Esophagus muscularis mucosa (tissue), 4 donors: ENCODE measurements at regions not wholly inside any gene's neighbourhood (a gene's known extent, or its start where the extent isn't known, plus 50 kb on each side); places are given as distances from the start of the nearest gene placed in this dataset.
A peak's percentile ranks its signal among the peaks of the same experiment; 100 is the strongest.
"Not testable (repeated sequence)": the region's sequence is repeated elsewhere in the genome, so short reads cannot be mapped to it uniquely, and the experiment has no call there.

Source experiments
- DNase-seq: peaks from one replicate; pipeline ENCODE4 v3.0.0-alpha.2; 2017; ENCODE audit errors: extremely low spot score
- H3K27ac ChIP-seq, 4 donors: fragments of 200-600 bp; sonication (generic); replicated peaks in 1 of 4; 1 replicate in 3 of 4; 2 replicates in 1 of 4; pipeline ENCODE4 v1.5.1; 2016 to 2019; ENCODE audit warnings: mild to moderate bottlenecking in 1 of 4
- H3K27me3 ChIP-seq, 4 donors: fragments of 200-600 bp; sonication (generic); one replicate each; pipeline versions ENCODE4 v1.5.1 to v1.6.0; 2016 to 2019
- H3K36me3 ChIP-seq, 4 donors: fragments of 200-600 bp; sonication (generic); one replicate each; pipeline ENCODE4 v1.5.1; 2016 to 2019
- H3K4me1 ChIP-seq, 4 donors: fragments of 200-600 bp; sonication (generic); one replicate each; pipeline ENCODE4 v1.5.1; 2016 to 2019
- H3K4me3 ChIP-seq, 4 donors: fragments of 200-600 bp; sonication (generic); 1 replicate in 2 of 4; 2 replicates in 2 of 4; pipeline ENCODE4 v1.5.1; 2016 to 2019; ENCODE audit warnings: mild to moderate bottlenecking in 4 of 4, moderate library complexity in 1 of 4
- H3K9me3 ChIP-seq, 4 donors: fragments of 200-600 bp; sonication (generic); 1 replicate in 3 of 4; 2 replicates in 1 of 4; pipeline ENCODE4 v1.5.1; 2016 to 2019
- CTCF ChIP-seq, 3 experiments: fragments of 200-600 bp in 2 of 3; fragments of 450-650 bp in 1 of 3; sonication (generic) in 2 of 3; IDR thresholded peaks; one replicate each; pipeline ENCODE4 v1.5.1; 2017 to 2019; ENCODE audit warnings: antibody characterized with exemption in 3 of 3, mild to moderate bottlenecking in 2 of 3, moderate library complexity in 1 of 3
- EP300 ChIP-seq: sonication (generic); formaldehyde crosslinking; IDR thresholded peaks from one replicate; pipeline ENCODE4 v1.6.1; 2017; ENCODE audit warnings: antibody characterized with exemption
- POLR2A ChIP-seq: fragments of 450-650 bp; IDR thresholded peaks from one replicate; pipeline ENCODE4 v1.6.1; 2017; ENCODE audit warnings: antibody characterized with exemption, moderate library complexity, mild to moderate bottlenecking, low read depth
- POLR2AphosphoS5 ChIP-seq, 2 donors: sonication (generic); formaldehyde crosslinking; IDR thresholded peaks; one replicate each; pipeline ENCODE4 v1.6.1; 2017; ENCODE audit warnings: antibody characterized with exemption in 2 of 2
- WGBS: methylation state at CpG from one replicate; pipeline ENCODE4 v1.1.5; 2018; 5-methylcytosine and 5-hydroxymethylcytosine counted together
- intact Hi-C: fragments of 100-400 bp; cut with DNase I; formaldehyde crosslinking; loops from one replicate; pipeline ENCODE4 v1.15.1; 2023

GRCh38 chr7:29635067-29636008, 71.7 kb downstream of the PRR15 start:
- H3K4me1 ChIP-seq, H3K27ac ChIP-seq, H3K4me3 ChIP-seq, H3K9me3 ChIP-seq, H3K36me3 ChIP-seq, H3K27me3 ChIP-seq: not testable (repeated sequence)
- intact Hi-C loops = loop anchor here (5.0 kb wide), 1 partner anchor 287 kb away; no protein-coding TSS in a partner anchor
- 28% methylated on average over 3 of the region's 5 CpGs for WGBS
- DNase-seq = peak; percentile 37
- TF ChIP-seq CTCF (IDR thresholded peaks at IDR 0.05) = peak; percentile 44 to 52 (median 47)

- no peak for TF ChIP-seq CTCF (IDR thresholded peaks at IDR 0.05)
- TF ChIP-seq POLR2A = no peak
- TF ChIP-seq POLR2AphosphoS5 (IDR thresholded peaks at IDR 0.05) = no peak
- TF ChIP-seq EP300 = no peak
- no peak overlapping the region for H3K4me3 ChIP-seq
- H3K27me3 ChIP-seq = no peaks in the 10 kb centered on the region
- peaks cover 0 to 9% (median 8%) of the 10 kb centered on the region in 4 donors for H3K4me1 ChIP-seq
- H3K9me3 ChIP-seq = no peaks in the 10 kb centered on the region
- no peak for DNase-seq
- no peak overlapping the region for H3K27ac ChIP-seq
- WGBS = 68% methylated on average over 1 of the region's 1 CpG
- intact Hi-C loops = loop anchor here (5.0 kb wide), 1 partner anchor 286 kb away; no protein-coding TSS in a partner anchor
- peaks cover 0 to 9% (median 0%) of the 10 kb centered on the region in 4 donors for H3K36me3 ChIP-seq
Observed at GRCh38 chr7:29636009-29636351, 72.3 kb downstream of the PRR15 start.

GRCh38 chr7:29637374-29637773, 73.7 kb downstream of the PRR15 start:
- TF ChIP-seq POLR2AphosphoS5 (IDR thresholded peaks at IDR 0.05) (no peak), CTCF (IDR thresholded peaks at IDR 0.05) (no peak), POLR2A (no peak), EP300 (no peak)
- Histone ChIP-seq H3K9me3 (no peaks in the 10 kb centered on the region), H3K4me3 (no peak overlapping the region), H3K4me1 (peaks cover 0 to 9% (median 8%) of the 10 kb centered on the region in 4 donors), H3K36me3 (peaks cover 0 to 9% (median 0%) of the 10 kb centered on the region in 4 donors), H3K27ac (no peak overlapping the region), H3K27me3 (no peaks in the 10 kb centered on the region)
- intact Hi-C loops = loop anchor here (5.0 kb wide), 1 partner anchor 285 kb away; no protein-coding TSS in a partner anchor
- peak; percentile 89 for DNase-seq
- WGBS = 99% methylated on average over 8 of the region's 8 CpGs

GRCh38 chr7:29638841-29639240, 75.2 kb downstream of the PRR15 start:
- WGBS = 82% methylated on average over 3 of the region's 3 CpGs

GRCh38 chr7:29639386-29639785, 75.8 kb downstream of the PRR15 start:
- no peaks in the 10 kb centered on the region for H3K9me3 ChIP-seq
- WGBS = 94% methylated on average over 5 of the region's 5 CpGs
- intact Hi-C loops = loop anchor here (5.0 kb wide), 1 partner anchor 283 kb away; no protein-coding TSS in a partner anchor

More at GRCh38 chr7:29638841-29639240, 75.2 kb downstream of the PRR15 start:
- not testable (repeated sequence) for H3K4me1 ChIP-seq, H3K36me3 ChIP-seq, H3K27me3 ChIP-seq, H3K4me3 ChIP-seq, H3K9me3 ChIP-seq, H3K27ac ChIP-seq, DNase-seq
- intact Hi-C loops = loop anchor here (5.0 kb wide), 1 partner anchor 283 kb away; no protein-coding TSS in a partner anchor

More at GRCh38 chr7:29639386-29639785, 75.8 kb downstream of the PRR15 start:
- no peak overlapping the region for H3K4me3 ChIP-seq
- H3K27me3 ChIP-seq = no peaks in the 10 kb centered on the region
- H3K27ac ChIP-seq = no peak overlapping the region
- peaks cover 0 to 9% (median 0%) of the 10 kb centered on the region in 4 donors for H3K36me3 ChIP-seq
- peak; percentile 81 for DNase-seq
- no peak for TF ChIP-seq POLR2AphosphoS5 (IDR thresholded peaks at IDR 0.05)
- no peak for TF ChIP-seq POLR2A
- no peak for TF ChIP-seq CTCF (IDR thresholded peaks at IDR 0.05)
- peaks cover 0 to 9% (median 8%) of the 10 kb centered on the region in 4 donors for H3K4me1 ChIP-seq
